ENCODE measurements at regions not wholly inside any gene's neighbourhood (a gene's known extent, or its start where the extent isn't known, plus 50 kb on each side); places are given as distances from the start of the nearest gene placed in this dataset.
A peak's percentile ranks its signal among the peaks of the same experiment; 100 is the strongest.

- H3K79me1 ChIP-seq (ENCODE audit: low read depth, low read length) = no peaks in the 10 kb centered on the region
Observed at GRCh38 chr16:86120201-86121192, 221.5 kb downstream of the IRF8 start.

GRCh38 chr16:86121374-86122010, 222.5 kb downstream of the IRF8 start:
- peaks cover 0 to 26% (median 0%) of the 10 kb centered on the region in 3 experiments for H3K27me3 ChIP-seq (ENCODE audit: control insufficient read depth in 3 of 3, insufficient read depth in 3 of 3, low read depth in 1 of 3, low read length in 3 of 3)

More at GRCh38 chr16:86120201-86121192, 221.5 kb downstream of the IRF8 start:
- no peak overlapping the region for H3K27ac ChIP-seq (replicated peaks; ENCODE audit: low read length)
- no peak overlapping the region for H3K4ac ChIP-seq (ENCODE audit: low read length)
- H4K91ac ChIP-seq (ENCODE audit: low read depth, low read length, poor library complexity) = no peak overlapping the region
- H3K36me3 ChIP-seq (replicated peaks in 1 of 2; ENCODE audit: control insufficient read depth in 2 of 2, insufficient read depth in 2 of 2, low read length in 2 of 2) = no peaks in the 10 kb centered on the region
- no peak overlapping the region for H2AK5ac ChIP-seq (ENCODE audit: low read depth, low read length)
- H3K4me2 ChIP-seq (ENCODE audit: insufficient read depth, low read length, poor library complexity, severe bottlenecking) = no peak overlapping the region
- H2BK5ac ChIP-seq (ENCODE audit: low read length) = no peak overlapping the region
- no peak overlapping the region for H4K8ac ChIP-seq (ENCODE audit: low read depth, low read length)
- no peak overlapping the region for H2AFZ ChIP-seq (ENCODE audit: low read length)
- no CpG with 5 or more reads among the region's 8 CpGs for whole genome bisulfite sequencing, 2 donors (ENCODE audit: extremely low coverage in 2 of 2, insufficient read length in 2 of 2, insufficient replicate concordance in 1 of 2)
- H3K4me1 ChIP-seq (ENCODE audit: control insufficient read depth in 2 of 2, insufficient read depth in 1 of 2, low read depth in 1 of 2, low read length in 2 of 2) = peaks cover 0 to 5% of the 10 kb centered on the region in 2 donors
- H2BK12ac ChIP-seq (ENCODE audit: low read length) = no peak overlapping the region
- no peak overlapping the region for H3K18ac ChIP-seq (ENCODE audit: low read length)
- no peak overlapping the region for H3K23ac ChIP-seq (ENCODE audit: low read depth, low read length, poor library complexity)
- peaks cover 0 to 3% of the 10 kb centered on the region in 2 donors for H3K9me3 ChIP-seq (replicated peaks in 1 of 2; ENCODE audit: control insufficient read depth in 2 of 2, insufficient read depth in 1 of 2, low read depth in 1 of 2, low read length in 2 of 2)
- DNase-seq (ENCODE audit: low spot score) = no peak
- H2BK120ac ChIP-seq (ENCODE audit: low read depth, low read length) = no peak overlapping the region
- H3K9ac ChIP-seq (ENCODE audit: low read depth, low read length, poor library complexity) = no peak overlapping the region
- H3K4me3 ChIP-seq (ENCODE audit: low read length in 2 of 2) = no peak overlapping the region
- peaks cover 0 to 23% (median 0%) of the 10 kb centered on the region in 3 experiments for H3K27me3 ChIP-seq (ENCODE audit: control insufficient read depth in 3 of 3, insufficient read depth in 3 of 3, low read depth in 1 of 3, low read length in 3 of 3)
- no peak overlapping the region for H3K14ac ChIP-seq (ENCODE audit: low read length)
- no peak overlapping the region for H2BK15ac ChIP-seq (ENCODE audit: low read length)

DNA sequence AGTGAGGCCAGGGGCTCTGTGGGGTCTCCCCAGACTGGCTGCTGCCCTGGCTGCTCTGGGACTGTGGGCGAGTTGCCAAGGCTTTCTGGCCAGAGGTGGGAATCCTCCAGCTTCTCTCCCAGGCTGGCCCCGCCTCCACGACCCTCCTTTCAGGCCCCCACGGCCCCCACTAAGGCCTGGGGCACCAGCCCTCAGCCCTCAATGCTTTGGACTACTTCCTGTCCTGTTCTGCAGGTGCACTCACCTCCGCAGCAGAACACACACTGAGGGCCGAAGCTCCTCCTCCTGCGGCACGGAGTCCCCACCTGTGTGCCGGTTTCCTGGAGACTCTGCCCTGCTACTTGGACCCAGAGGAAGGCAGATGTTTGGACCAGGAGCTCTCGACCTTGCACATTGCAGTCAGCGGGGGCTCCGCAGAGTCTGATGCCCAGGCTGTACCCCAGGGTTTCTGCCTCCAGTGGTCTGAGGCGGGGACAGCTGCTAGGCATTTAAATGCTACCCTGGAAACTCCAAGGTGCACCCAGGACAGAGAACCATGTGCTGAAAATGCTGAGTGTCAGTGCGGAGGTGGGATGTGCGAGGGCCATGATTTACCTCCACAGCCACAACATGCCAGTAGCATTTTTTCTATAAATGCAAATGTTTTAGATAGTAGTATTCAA, 223.8 kb downstream of the IRF8 start:
- H2AFZ ChIP-seq (ENCODE audit: low read length) = no peak overlapping the region
- H3K14ac ChIP-seq (ENCODE audit: low read length) = no peak overlapping the region
- H3K27ac ChIP-seq (replicated peaks; ENCODE audit: low read length) = no peak overlapping the region
- no peak overlapping the region for H4K8ac ChIP-seq (ENCODE audit: low read depth, low read length)
- H3K9ac ChIP-seq (ENCODE audit: low read depth, low read length, poor library complexity) = no peak overlapping the region
- no peak overlapping the region for H3K4me3 ChIP-seq (ENCODE audit: low read length in 2 of 2)
- no peak overlapping the region for H3K23ac ChIP-seq (ENCODE audit: low read depth, low read length, poor library complexity)
- no peak overlapping the region for H2AK5ac ChIP-seq (ENCODE audit: low read depth, low read length)
- no CpG with 5 or more reads among the region's 15 CpGs for WGBS, 2 donors (ENCODE audit: extremely low coverage in 2 of 2, insufficient read length in 2 of 2, insufficient replicate concordance in 1 of 2)
- peaks cover 0 to 26% (median 0%) of the 10 kb centered on the region in 3 experiments for H3K27me3 ChIP-seq (ENCODE audit: control insufficient read depth in 3 of 3, insufficient read depth in 3 of 3, low read depth in 1 of 3, low read length in 3 of 3)
- H3K4me2 ChIP-seq (ENCODE audit: insufficient read depth, low read length, poor library complexity, severe bottlenecking) = no peak overlapping the region
- H3K4ac ChIP-seq (ENCODE audit: low read length) = no peak overlapping the region
- no peak overlapping the region for H2BK5ac ChIP-seq (ENCODE audit: low read length)
- H2BK15ac ChIP-seq (ENCODE audit: low read length) = no peak overlapping the region
- DNase-seq (ENCODE audit: low spot score) = no peak
- H3K36me3 ChIP-seq (replicated peaks in 1 of 2; ENCODE audit: control insufficient read depth in 2 of 2, insufficient read depth in 2 of 2, low read length in 2 of 2) = no peaks in the 10 kb centered on the region
- H2BK120ac ChIP-seq (ENCODE audit: low read depth, low read length) = no peak overlapping the region
- peaks cover 0 to 2% of the 10 kb centered on the region in 2 donors for H3K4me1 ChIP-seq (ENCODE audit: control insufficient read depth in 2 of 2, insufficient read depth in 1 of 2, low read depth in 1 of 2, low read length in 2 of 2)
- no peak overlapping the region for H4K91ac ChIP-seq (ENCODE audit: low read depth, low read length, poor library complexity)
- no peaks in the 10 kb centered on the region for H3K79me1 ChIP-seq (ENCODE audit: low read depth, low read length)
- H2BK12ac ChIP-seq (ENCODE audit: low read length) = no peak overlapping the region
- H3K9me3 ChIP-seq (replicated peaks in 1 of 2; ENCODE audit: control insufficient read depth in 2 of 2, insufficient read depth in 1 of 2, low read depth in 1 of 2, low read length in 2 of 2) = peaks cover 0 to 3% of the 10 kb centered on the region in 2 donors
- no peak overlapping the region for H3K18ac ChIP-seq (ENCODE audit: low read length)

More at GRCh38 chr16:86121374-86122010, 222.5 kb downstream of the IRF8 start:
- Histone ChIP-seq H3K23ac (ENCODE audit: low read depth, low read length, poor library complexity) (no peak overlapping the region), H4K91ac (ENCODE audit: low read depth, low read length, poor library complexity) (no peak overlapping the region), H3K14ac (ENCODE audit: low read length) (no peak overlapping the region), H3K4me2 (ENCODE audit: insufficient read depth, low read length, poor library complexity, severe bottlenecking) (no peak overlapping the region), H2BK120ac (ENCODE audit: low read depth, low read length) (no peak overlapping the region), H3K36me3 (replicated peaks in 1 of 2; ENCODE audit: control insufficient read depth in 2 of 2, insufficient read depth in 2 of 2, low read length in 2 of 2) (no peaks in the 10 kb centered on the region), H3K4ac (ENCODE audit: low read length) (no peak overlapping the region), H2AK5ac (ENCODE audit: low read depth, low read length) (no peak overlapping the region), H2AFZ (ENCODE audit: low read length) (no peak overlapping the region), H3K27ac (replicated peaks; ENCODE audit: low read length) (no peak overlapping the region), H3K18ac (ENCODE audit: low read length) (no peak overlapping the region), H3K9ac (ENCODE audit: low read depth, low read length, poor library complexity) (peak overlapping the region; percentile 50), H3K4me3 (ENCODE audit: low read length in 2 of 2) (peak overlapping the region in 1 of 2 donors; percentile 7), H2BK12ac (ENCODE audit: low read length) (peak overlapping the region; percentile 43), H2BK5ac (ENCODE audit: low read length) (no peak overlapping the region), H3K4me1 (ENCODE audit: control insufficient read depth in 2 of 2, insufficient read depth in 1 of 2, low read depth in 1 of 2, low read length in 2 of 2) (peaks cover 0 to 5% of the 10 kb centered on the region in 2 donors), H2BK15ac (ENCODE audit: low read length) (no peak overlapping the region), H4K8ac (ENCODE audit: low read depth, low read length) (no peak overlapping the region), H3K79me1 (ENCODE audit: low read depth, low read length) (no peaks in the 10 kb centered on the region), H3K9me3 (replicated peaks in 1 of 2; ENCODE audit: control insufficient read depth in 2 of 2, insufficient read depth in 1 of 2, low read depth in 1 of 2, low read length in 2 of 2) (peaks cover 0 to 3% of the 10 kb centered on the region in 2 donors)
- DNase-seq (ENCODE audit: low spot score) = no peak
- WGBS, 2 donors (ENCODE audit: extremely low coverage in 2 of 2, insufficient read length in 2 of 2, insufficient replicate concordance in 1 of 2) = no CpG with 5 or more reads among the region's 3 CpGs
